SH-SY5Y (cell line): ENCODE measurements at regions not wholly inside any gene's neighbourhood (a gene's known extent, or its start where the extent isn't known, plus 50 kb on each side); places are given as distances from the start of the nearest gene placed in this dataset.

Source experiments
- GATA2 ChIP-seq: IDR thresholded peaks from 2 replicates; pipeline ENCODE4 v1.6.1; 2011; ENCODE audit warnings: mild to moderate bottlenecking, low read depth, low read length
- GATA3 ChIP-seq: IDR thresholded peaks from 2 replicates; pipeline ENCODE4 v1.6.1; 2011; ENCODE audit warnings: low read depth, mild to moderate bottlenecking, low read length, moderate library complexity

DNA sequence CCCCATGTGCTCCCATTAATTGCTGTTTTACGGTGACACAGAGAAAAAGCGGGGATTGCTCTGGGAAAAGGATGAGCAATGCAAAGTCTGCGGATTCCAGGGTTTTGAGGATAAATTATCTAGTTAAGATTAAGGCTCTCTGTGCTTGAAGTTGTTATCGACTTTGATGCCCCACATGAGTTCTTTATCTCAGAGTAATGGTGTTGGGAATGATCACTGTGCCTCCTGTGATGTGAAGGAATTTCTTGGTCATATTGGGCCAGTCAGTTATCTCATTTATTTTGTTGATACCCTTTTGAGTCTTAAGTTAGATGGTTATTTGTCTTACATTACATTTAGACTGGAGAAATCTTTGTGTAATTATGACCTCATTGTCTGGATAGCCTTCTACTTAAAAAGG lies 184.6 kb upstream of the MEX3C start:
- TF ChIP-seq GATA2, result no peak
- no peak for TF ChIP-seq GATA3
